ENCODE measurements at regions not wholly inside any gene's neighbourhood (a gene's known extent, or its start where the extent isn't known, plus 50 kb on each side); places are given as distances from the start of the nearest gene placed in this dataset.

GRCh38 chr9:90540734-90541133, 101.9 kb downstream of the DIRAS2 start:
- no peak for TF ChIP-seq POLR2AphosphoS5 (IDR thresholded peaks at IDR 0.05; ENCODE audit: borderline replicate concordance, low read depth, low read length)
- TF ChIP-seq EZH2 (IDR thresholded peaks at IDR 0.05): no peak
- TF ChIP-seq FOXP2 (optimal IDR thresholded peaks at IDR 0.05; ENCODE audit: control extremely low read depth, extremely low read length, insufficient read depth): no peak
